ENCODE measurements at regions not wholly inside any gene's neighbourhood (a gene's known extent, or its start where the extent isn't known, plus 50 kb on each side); places are given as distances from the start of the nearest gene placed in this dataset.

- H3K27me3 ChIP-seq (ENCODE audit: insufficient read depth, low read length), result no peaks in the 10 kb centered on the region
- no peaks in the 10 kb centered on the region for H4K20me1 ChIP-seq (ENCODE audit: insufficient read depth, low read length)
- no peaks in the 10 kb centered on the region for H3K9me3 ChIP-seq (ENCODE audit: low read length)
- peaks cover 6% of the 10 kb centered on the region for H3K4me1 ChIP-seq (ENCODE audit: insufficient read depth, low read length, severe bottlenecking)
- H3K9ac ChIP-seq (ENCODE audit: low read length), result no peak overlapping the region
- no peaks in the 10 kb centered on the region for H3K36me3 ChIP-seq (ENCODE audit: insufficient read depth, low read length)
- H3K27ac ChIP-seq (ENCODE audit: low read depth, low read length, poor library complexity, severe bottlenecking), result no peak overlapping the region
- H3K4me2 ChIP-seq (ENCODE audit: low read length), result no peak overlapping the region
- no peak overlapping the region for H3K4me3 ChIP-seq (ENCODE audit: low read depth, low read length, poor library complexity, severe bottlenecking)
- H3F3A ChIP-seq (ENCODE audit: insufficient read depth, low read length), result no peaks in the 10 kb centered on the region
- no peaks in the 10 kb centered on the region for H3K9me2 ChIP-seq (ENCODE audit: low read depth, low read length)
- H2AFZ ChIP-seq (ENCODE audit: low read length), result no peak overlapping the region
- no peak for TF ChIP-seq EZH2 (IDR thresholded peaks at IDR 0.05; ENCODE audit: borderline replicate concordance, low read length)
- H3K79me2 ChIP-seq (ENCODE audit: insufficient read depth, low read length), result no peaks in the 10 kb centered on the region
Measured at GRCh38 chrX:148316446-148316845, 184.0 kb upstream of the AFF2 start.

- Histone ChIP-seq H3K9me3 (ENCODE audit: low read length) (no peaks in the 10 kb centered on the region), H3K79me2 (ENCODE audit: insufficient read depth, low read length) (no peaks in the 10 kb centered on the region), H3K9ac (ENCODE audit: low read length) (no peak overlapping the region), H3K4me1 (ENCODE audit: insufficient read depth, low read length, severe bottlenecking) (no peaks in the 10 kb centered on the region), H2AFZ (ENCODE audit: low read length) (no peak overlapping the region), H3F3A (ENCODE audit: insufficient read depth, low read length) (no peaks in the 10 kb centered on the region), H3K4me2 (ENCODE audit: low read length) (no peak overlapping the region), H3K9me2 (ENCODE audit: low read depth, low read length) (no peaks in the 10 kb centered on the region), H3K27me3 (ENCODE audit: insufficient read depth, low read length) (no peaks in the 10 kb centered on the region), H3K27ac (ENCODE audit: low read depth, low read length, poor library complexity, severe bottlenecking) (no peak overlapping the region), H3K36me3 (ENCODE audit: insufficient read depth, low read length) (no peaks in the 10 kb centered on the region), H3K4me3 (ENCODE audit: low read depth, low read length, poor library complexity, severe bottlenecking) (no peak overlapping the region), H4K20me1 (ENCODE audit: insufficient read depth, low read length) (no peaks in the 10 kb centered on the region)
- TF ChIP-seq CTCF (IDR thresholded peaks at IDR 0.05; ENCODE audit: low read length), result no peak
- no peak for TF ChIP-seq EZH2 (IDR thresholded peaks at IDR 0.05; ENCODE audit: borderline replicate concordance, low read length)
Measured at GRCh38 chrX:148322906-148323305, 177.5 kb upstream of the AFF2 start.

GRCh38 chrX:148333989-148334388 is 166.4 kb upstream of the AFF2 start:
- H3K36me3 ChIP-seq (ENCODE audit: insufficient read depth, low read length), result no peaks in the 10 kb centered on the region
- H4K20me1 ChIP-seq (ENCODE audit: insufficient read depth, low read length), result no peaks in the 10 kb centered on the region
- no peaks in the 10 kb centered on the region for H3K27me3 ChIP-seq (ENCODE audit: insufficient read depth, low read length)
- no peaks in the 10 kb centered on the region for H3F3A ChIP-seq (ENCODE audit: insufficient read depth, low read length)
- no peak overlapping the region for H3K4me3 ChIP-seq (ENCODE audit: low read depth, low read length, poor library complexity, severe bottlenecking)
- H2AFZ ChIP-seq (ENCODE audit: low read length), result no peak overlapping the region
- H3K9me3 ChIP-seq (ENCODE audit: low read length), result no peaks in the 10 kb centered on the region
- H3K79me2 ChIP-seq (ENCODE audit: insufficient read depth, low read length), result no peaks in the 10 kb centered on the region
- H3K4me1 ChIP-seq (ENCODE audit: insufficient read depth, low read length, severe bottlenecking), result peaks cover 6% of the 10 kb centered on the region
- H3K9ac ChIP-seq (ENCODE audit: low read length), result no peak overlapping the region
- TF ChIP-seq CTCF (IDR thresholded peaks at IDR 0.05; ENCODE audit: low read length), result no peak
- no peak for TF ChIP-seq EZH2 (IDR thresholded peaks at IDR 0.05; ENCODE audit: borderline replicate concordance, low read length)
- no peaks in the 10 kb centered on the region for H3K9me2 ChIP-seq (ENCODE audit: low read depth, low read length)
- H3K27ac ChIP-seq (ENCODE audit: low read depth, low read length, poor library complexity, severe bottlenecking), result no peak overlapping the region
- no peak overlapping the region for H3K4me2 ChIP-seq (ENCODE audit: low read length)

GRCh38 chrX:148337873-148338272 is 162.5 kb upstream of the AFF2 start:
- Histone ChIP-seq H3K79me2 (ENCODE audit: insufficient read depth, low read length) (no peaks in the 10 kb centered on the region), H3K27me3 (ENCODE audit: insufficient read depth, low read length) (no peaks in the 10 kb centered on the region), H3K9me2 (ENCODE audit: low read depth, low read length) (no peaks in the 10 kb centered on the region), H4K20me1 (ENCODE audit: insufficient read depth, low read length) (no peaks in the 10 kb centered on the region), H3K4me2 (ENCODE audit: low read length) (no peak overlapping the region), H2AFZ (ENCODE audit: low read length) (no peak overlapping the region), H3K4me1 (ENCODE audit: insufficient read depth, low read length, severe bottlenecking) (peaks cover 6% of the 10 kb centered on the region), H3K4me3 (ENCODE audit: low read depth, low read length, poor library complexity, severe bottlenecking) (no peak overlapping the region), H3K9ac (ENCODE audit: low read length) (no peak overlapping the region), H3K9me3 (ENCODE audit: low read length) (no peaks in the 10 kb centered on the region), H3K36me3 (ENCODE audit: insufficient read depth, low read length) (no peaks in the 10 kb centered on the region), H3K27ac (ENCODE audit: low read depth, low read length, poor library complexity, severe bottlenecking) (no peak overlapping the region), H3F3A (ENCODE audit: insufficient read depth, low read length) (no peaks in the 10 kb centered on the region)
- TF ChIP-seq EZH2 (IDR thresholded peaks at IDR 0.05; ENCODE audit: borderline replicate concordance, low read length) (no peak), CTCF (IDR thresholded peaks at IDR 0.05; ENCODE audit: low read length) (no peak)

Data from OCI-LY1 (cell line).